Right cardiac atrium (tissue), 5 donors: ENCODE measurements at regions not wholly inside any gene's neighbourhood (a gene's known extent, or its start where the extent isn't known, plus 50 kb on each side); places are given as distances from the start of the nearest gene placed in this dataset.
A peak's percentile ranks its signal among the peaks of the same experiment; 100 is the strongest.
"Not testable (repeated sequence)": the region's sequence is repeated elsewhere in the genome, so short reads cannot be mapped to it uniquely, and the experiment has no call there.

Experiments
- ATAC-seq, 2 donors: fragments of 200-7000 bp; cut with Tn5 transposase; one replicate each; pipeline versions ENCODE4 v1.8.0 to v1.9.1; 2020; ENCODE audit warnings: moderate library complexity in 2 of 2, mild to moderate bottlenecking in 1 of 2
- DNase-seq, 3 donors: peaks; one replicate each; pipeline ENCODE4 v3.0.0-alpha.2; 2020
- H3K27ac ChIP-seq: one replicate; pipeline ENCODE4 v1.5.1; 2013; ENCODE audit warnings: mild to moderate bottlenecking, low read length, control low read depth, moderate library complexity
- H3K27me3 ChIP-seq: one replicate; pipeline ENCODE4 v1.6.1; 2013; ENCODE audit not compliant: control insufficient read depth, insufficient read depth
- H3K4me1 ChIP-seq: one replicate; pipeline ENCODE4 v1.6.1; 2013; ENCODE audit warnings: low read length; ENCODE audit not compliant: control insufficient read depth, insufficient read depth
- H3K4me3 ChIP-seq: one replicate; pipeline ENCODE4 v1.5.1; 2013; ENCODE audit warnings: low read length, control low read depth
- H3K9me3 ChIP-seq: one replicate; pipeline ENCODE4 v1.6.1; 2013; ENCODE audit warnings: low read length; ENCODE audit not compliant: control insufficient read depth
- WGBS: extraction: QIAGEN DNeasy Blood & Tissue Kit; methylation state at CpG from one replicate; pipeline ENCODE4 v1.1.7; 2013; 5-methylcytosine and 5-hydroxymethylcytosine counted together
- intact Hi-C, 4 donors: fragments of 100-400 bp; cut with DNase I; formaldehyde crosslinking; loops; one replicate each; pipeline versions ENCODE4 v1.11.0 to v1.14.0; 2022 to 2023
- donor health status: healthy with polysubstance abuse.
- donor health status: DM: no; HTN: yes; CAD: no.
- donor health status: DM: no; HTN: no; CAD: no.
- donor health status: DM: no; HTN: yes; CAD: no; lungs with severe emphysema.
- donor health status: DM: yes; HTN: yes; CAD: no.

- Histone ChIP-seq H3K27ac (no peak overlapping the region), H3K9me3 (no peaks in the 10 kb centered on the region), H3K4me3 (no peak overlapping the region), H3K27me3 (no peaks in the 10 kb centered on the region), H3K4me1 (no peaks in the 10 kb centered on the region)
- intact Hi-C loops: no loop called here
- no peak for ATAC-seq
- 85% methylated on average over 2 of the region's 2 CpGs for WGBS
- DNase-seq: no peak
Observed at GRCh38 chr2:138879931-138880330, 99.7 kb upstream of the NXPH2 start.

- DNase-seq (no peak), ATAC-seq (no peak)
- 69% methylated on average over 3 of the region's 3 CpGs for WGBS
- Histone ChIP-seq H3K4me3 (no peak overlapping the region), H3K4me1 (no peaks in the 10 kb centered on the region), H3K27me3 (no peaks in the 10 kb centered on the region), H3K9me3 (no peaks in the 10 kb centered on the region), H3K27ac (no peak overlapping the region)
- intact Hi-C loops: no loop called here
Observed at GRCh38 chr2:138877421-138877820, 97.2 kb upstream of the NXPH2 start.

GRCh38 chr2:138874251-138874650, 94.1 kb upstream of the NXPH2 start:
- H3K27me3 ChIP-seq: no peaks in the 10 kb centered on the region
- H3K27ac ChIP-seq: no peak overlapping the region
- DNase-seq (no peak), ATAC-seq (no peak)
- intact Hi-C loops: no loop called here
- no peaks in the 10 kb centered on the region for H3K9me3 ChIP-seq
- 85% methylated on average over 1 of the region's 1 CpG for WGBS
- no peaks in the 10 kb centered on the region for H3K4me1 ChIP-seq
- no peak overlapping the region for H3K4me3 ChIP-seq

- not testable (repeated sequence) for ATAC-seq
Observed at GRCh38 chr2:138872116-138872515, 91.9 kb upstream of the NXPH2 start.

GRCh38 chr2:138871312-138871711, 91.1 kb upstream of the NXPH2 start:
- H3K9me3 ChIP-seq: no peaks in the 10 kb centered on the region
- no peaks in the 10 kb centered on the region for H3K4me1 ChIP-seq
- ATAC-seq (no peak), DNase-seq (no peak)
- WGBS: 86% methylated on average over 1 of the region's 1 CpG
- intact Hi-C loops: no loop called here
- no peak overlapping the region for H3K27ac ChIP-seq
- no peak overlapping the region for H3K4me3 ChIP-seq
- H3K27me3 ChIP-seq: no peaks in the 10 kb centered on the region

More at GRCh38 chr2:138872116-138872515, 91.9 kb upstream of the NXPH2 start:
- DNase-seq, H3K9me3 ChIP-seq, H3K27ac ChIP-seq, H3K4me3 ChIP-seq, H3K4me1 ChIP-seq, intact Hi-C loops, H3K27me3 ChIP-seq: not testable (repeated sequence)
- 95% methylated on average over 8 of the region's 10 CpGs for WGBS

GRCh38 chr2:138867341-138867740, 87.2 kb upstream of the NXPH2 start:
- H3K4me1 ChIP-seq: no peaks in the 10 kb centered on the region
- intact Hi-C loops: no loop called here

GRCh38 chr2:138866797-138867196, 86.6 kb upstream of the NXPH2 start:
- no peaks in the 10 kb centered on the region for H3K27me3 ChIP-seq
- no peaks in the 10 kb centered on the region for H3K4me1 ChIP-seq
- ATAC-seq (no peak), DNase-seq (no peak)
- no peak overlapping the region for H3K27ac ChIP-seq
- no peak overlapping the region for H3K4me3 ChIP-seq
- intact Hi-C loops: no loop called here
- H3K9me3 ChIP-seq: no peaks in the 10 kb centered on the region

More at GRCh38 chr2:138867341-138867740, 87.2 kb upstream of the NXPH2 start:
- 72% methylated on average over 1 of the region's 1 CpG for WGBS
- DNase-seq (no peak), ATAC-seq (no peak)
- H3K9me3 ChIP-seq: no peaks in the 10 kb centered on the region
- H3K27ac ChIP-seq: no peak overlapping the region
- no peaks in the 10 kb centered on the region for H3K27me3 ChIP-seq
- H3K4me3 ChIP-seq: no peak overlapping the region

GRCh38 chr2:138853761-138854160, 73.6 kb upstream of the NXPH2 start:
- DNase-seq (no peak), ATAC-seq (no peak)
- Histone ChIP-seq H3K27me3 (no peaks in the 10 kb centered on the region), H3K27ac (no peak overlapping the region), H3K4me3 (no peak overlapping the region), H3K4me1 (no peaks in the 10 kb centered on the region), H3K9me3 (no peaks in the 10 kb centered on the region)
- WGBS: 55% methylated on average over 3 of the region's 3 CpGs
- intact Hi-C loops: no loop called here

- WGBS: 31% methylated on average over 1 of the region's 1 CpG
Observed at GRCh38 chr2:138853296-138853695, 73.1 kb upstream of the NXPH2 start.

GRCh38 chr2:138846216-138846821, 66.1 kb upstream of the NXPH2 start:
- 63% methylated on average over 8 of the region's 8 CpGs for WGBS
- H3K4me3 ChIP-seq: no peak overlapping the region
- H3K27ac ChIP-seq: no peak overlapping the region
- H3K27me3 ChIP-seq: no peaks in the 10 kb centered on the region
- intact Hi-C loops: no loop called here
- DNase-seq (peak in 1 of 3 donors; percentile 32), ATAC-seq (no peak)
- no peaks in the 10 kb centered on the region for H3K4me1 ChIP-seq
- no peaks in the 10 kb centered on the region for H3K9me3 ChIP-seq

More at GRCh38 chr2:138853296-138853695, 73.1 kb upstream of the NXPH2 start:
- Histone ChIP-seq H3K4me1 (no peaks in the 10 kb centered on the region), H3K9me3 (no peaks in the 10 kb centered on the region), H3K4me3 (no peak overlapping the region), H3K27ac (no peak overlapping the region), H3K27me3 (no peaks in the 10 kb centered on the region)
- intact Hi-C loops: no loop called here
- ATAC-seq (no peak), DNase-seq (no peak)

- H3K27ac ChIP-seq: no peak overlapping the region
- H3K27me3 ChIP-seq: no peaks in the 10 kb centered on the region
- DNase-seq (no peak), ATAC-seq (no peak)
- H3K4me1 ChIP-seq: no peaks in the 10 kb centered on the region
- intact Hi-C loops: no loop called here
- H3K4me3 ChIP-seq: no peak overlapping the region
- H3K9me3 ChIP-seq: no peaks in the 10 kb centered on the region
- WGBS: 89% methylated on average over 1 of the region's 1 CpG
Observed at GRCh38 chr2:138842341-138842740, 62.2 kb upstream of the NXPH2 start.

- Histone ChIP-seq H3K4me3 (no peak overlapping the region), H3K4me1 (no peaks in the 10 kb centered on the region), H3K27ac (no peak overlapping the region), H3K27me3 (no peaks in the 10 kb centered on the region), H3K9me3 (no peaks in the 10 kb centered on the region)
- ATAC-seq (no peak), DNase-seq (no peak)
- intact Hi-C loops: no loop called here
- 66% methylated on average over 3 of the region's 3 CpGs for WGBS
Observed at GRCh38 chr2:138841459-138841858, 61.3 kb upstream of the NXPH2 start.
